G401 (cell line): ENCODE measurements at regions not wholly inside any gene's neighbourhood (a gene's known extent, or its start where the extent isn't known, plus 50 kb on each side); places are given as distances from the start of the nearest gene placed in this dataset.

ENCODE experiments used
- DNase-seq: peaks from one replicate; pipeline ENCODE4 v3.0.0-alpha.2; 2015; ENCODE audit warnings: low spot score
- in situ Hi-C: cut with HindIII; loops from 2 replicates; pipeline ENCODE4 v1.10.0; 2016; ENCODE audit warnings: low sequenced_read_pairs, mixed read lengths

- DNase-seq, result no peak
- in situ Hi-C loops, result no loop called here
These were observed 391.9 kb upstream of the RAB6C start for GRCh38 chr2:129587426-129588064.

DNA sequence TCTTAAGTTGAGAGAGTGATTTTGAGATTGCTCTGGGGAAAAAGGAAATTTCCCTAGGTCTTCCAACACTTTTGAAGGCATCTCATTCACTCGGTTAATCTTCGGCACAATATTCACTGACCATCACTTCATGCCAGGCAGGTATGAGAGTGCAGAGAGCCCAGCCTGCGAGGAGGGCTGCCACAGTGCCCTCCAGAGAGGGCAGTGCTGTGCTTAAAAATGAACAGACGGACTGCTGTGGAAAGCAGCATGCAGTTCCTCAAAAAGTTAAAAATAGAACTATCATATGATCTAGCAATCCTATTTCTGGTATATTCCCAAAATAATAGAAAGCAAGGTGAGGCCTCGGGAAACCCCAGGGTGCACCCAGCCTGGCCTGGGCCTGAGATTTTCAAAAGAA, 374.9 kb upstream of the RAB6C start:
- in situ Hi-C loops, result no loop called here
- no peak for DNase-seq

DNA sequence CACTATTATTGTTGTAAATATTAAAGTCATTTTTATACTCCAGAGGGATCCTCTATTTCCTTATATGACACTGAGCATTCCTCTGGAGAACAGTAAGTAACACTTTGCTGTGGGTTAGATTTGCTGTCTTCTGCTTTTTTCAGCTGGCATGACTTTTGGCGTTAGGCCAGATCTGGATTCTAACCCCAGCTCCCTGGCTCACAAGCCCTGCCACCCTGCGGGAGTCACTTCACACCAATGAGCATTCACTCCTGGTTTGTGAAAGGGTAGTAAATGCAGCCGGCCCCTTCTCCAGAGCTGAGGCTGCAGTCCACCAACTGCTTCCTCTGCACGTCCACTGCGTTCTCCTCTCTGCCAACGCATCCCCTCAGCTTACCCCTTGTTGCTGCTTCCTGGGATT, 373.8 kb upstream of the RAB6C start:
- in situ Hi-C loops, result no loop called here
- no peak for DNase-seq

DNA sequence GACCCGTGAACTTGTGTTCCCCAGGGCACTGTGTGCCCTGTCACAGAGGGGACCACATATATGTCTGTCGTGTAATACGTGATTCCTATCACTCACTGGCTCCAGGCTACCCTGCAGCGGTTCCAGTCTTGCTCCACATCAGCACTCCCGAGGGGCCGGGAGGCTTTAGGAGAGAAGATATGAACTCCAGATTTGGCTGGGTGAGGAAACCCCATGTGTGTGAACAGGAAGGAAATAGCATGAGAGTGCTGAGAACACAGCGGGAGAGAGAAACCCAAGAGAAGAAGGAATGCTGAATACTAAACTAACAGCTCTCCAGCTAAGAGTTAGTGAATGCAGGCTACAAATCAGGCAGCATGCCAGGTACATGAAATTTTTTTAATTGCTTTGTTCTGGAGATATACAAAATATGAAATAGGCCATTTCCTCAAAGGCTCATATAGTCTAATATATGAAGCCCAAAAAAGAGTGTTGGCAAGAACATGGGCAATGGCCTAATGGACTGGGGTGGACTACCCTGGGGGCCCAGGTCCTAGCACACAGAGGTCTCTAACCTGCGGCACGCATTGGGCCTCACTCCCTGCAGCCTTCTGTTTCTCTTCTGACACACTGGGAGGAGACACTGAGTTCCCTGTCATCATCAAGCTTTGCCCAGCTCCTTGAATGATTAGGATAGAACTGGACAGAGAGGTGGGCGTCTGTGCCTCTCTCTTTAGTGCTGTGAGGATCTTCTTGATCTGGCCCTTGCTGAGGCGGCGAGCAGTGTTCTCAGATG, 372.8 kb upstream of the RAB6C start:
- in situ Hi-C loops, result no loop called here
- DNase-seq, result no peak

- DNase-seq, result no peak
- in situ Hi-C loops, result no loop called here
These were observed 370.2 kb upstream of the RAB6C start for GRCh38 chr2:129609224-129609623.

- no peak for DNase-seq
- in situ Hi-C loops, result no loop called here
These were observed 368.7 kb upstream of the RAB6C start for GRCh38 chr2:129610766-129611165.

GRCh38 chr2:129611471-129611870, 368.0 kb upstream of the RAB6C start:
- in situ Hi-C loops, result no loop called here

GRCh38 chr2:129619471-129619870, 360.0 kb upstream of the RAB6C start:
- DNase-seq, result peak; percentile 17
- in situ Hi-C loops, result no loop called here

More at GRCh38 chr2:129611471-129611870, 368.0 kb upstream of the RAB6C start:
- DNase-seq, result no peak

- no peak for DNase-seq
- in situ Hi-C loops, result no loop called here
These were observed 359.1 kb upstream of the RAB6C start for GRCh38 chr2:129620411-129620810.

GRCh38 chr2:129623783-129624182, 355.7 kb upstream of the RAB6C start:
- in situ Hi-C loops, result no loop called here

GRCh38 chr2:129627437-129627836, 352.0 kb upstream of the RAB6C start:
- DNase-seq, result no peak
- in situ Hi-C loops, result no loop called here

More at GRCh38 chr2:129623783-129624182, 355.7 kb upstream of the RAB6C start:
- DNase-seq, result no peak

DNA sequence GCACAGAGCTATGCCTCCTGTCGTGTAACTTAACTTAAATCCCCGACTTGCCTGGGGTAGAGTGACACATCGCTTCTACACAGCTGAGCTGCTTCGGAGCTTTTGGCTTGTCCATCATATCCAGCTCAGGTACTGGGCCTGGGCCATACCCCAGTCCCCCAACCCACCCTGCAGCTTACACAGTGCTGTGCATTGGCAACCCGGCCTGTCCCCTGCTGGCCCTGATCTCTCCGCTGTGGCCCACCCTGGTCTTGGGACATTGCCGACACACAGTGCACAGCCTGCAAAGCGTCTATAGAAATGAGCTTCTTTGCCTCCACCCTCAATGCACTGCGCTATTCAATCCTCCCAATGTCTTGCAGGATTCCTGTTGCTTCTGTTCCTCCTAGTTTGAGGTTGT, 342.8 kb upstream of the RAB6C start:
- in situ Hi-C loops, result no loop called here
- DNase-seq, result no peak

DNA sequence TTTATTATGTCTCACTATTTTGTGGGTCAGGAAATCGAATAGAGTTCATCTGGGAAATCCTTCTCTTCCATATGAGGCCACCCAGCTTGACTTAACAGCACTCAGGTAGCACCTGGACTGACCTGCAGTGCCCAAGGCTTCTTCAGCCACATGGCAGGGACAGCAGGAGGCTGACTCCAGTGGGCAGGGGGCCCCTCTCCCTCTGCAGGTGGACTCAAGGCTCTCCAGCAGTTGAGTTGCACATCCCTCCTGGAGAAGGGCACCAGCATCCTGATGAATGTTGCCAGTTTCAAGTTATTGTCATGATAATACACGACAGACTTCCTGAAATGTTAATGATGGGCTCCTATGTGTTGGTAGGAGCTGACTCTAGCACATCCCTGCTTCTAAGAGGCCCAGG, 338.1 kb upstream of the RAB6C start:
- in situ Hi-C loops, result no loop called here
- no peak for DNase-seq

GRCh38 chr2:129642526-129643043, 336.9 kb upstream of the RAB6C start:
- DNase-seq, result no peak
- in situ Hi-C loops, result no loop called here

- in situ Hi-C loops, result no loop called here
- DNase-seq, result no peak
These were observed 334.1 kb upstream of the RAB6C start for GRCh38 chr2:129645335-129645734.

- in situ Hi-C loops, result no loop called here
- DNase-seq, result no peak
These were observed 333.4 kb upstream of the RAB6C start for GRCh38 chr2:129646107-129646506.

DNA sequence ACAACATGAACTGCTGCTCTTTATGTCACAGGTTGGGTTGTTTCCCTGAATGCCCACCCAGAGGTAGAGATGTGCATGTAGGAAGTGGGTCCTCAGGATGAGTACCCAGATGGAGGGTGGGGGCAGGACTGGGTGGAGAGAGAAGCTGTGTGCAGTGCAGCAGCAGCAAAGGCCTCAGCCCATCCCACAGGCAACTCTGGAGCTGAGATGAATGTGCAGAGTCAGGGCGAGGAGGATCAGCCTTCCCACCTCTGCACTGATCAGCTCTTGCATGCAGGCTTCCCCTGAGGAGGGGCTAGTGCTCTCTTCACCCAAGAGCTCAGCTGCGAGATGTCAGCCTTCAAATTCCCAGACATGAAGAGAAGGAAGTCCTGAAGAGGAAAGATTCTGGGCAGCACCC, 326.2 kb upstream of the RAB6C start:
- in situ Hi-C loops, result no loop called here

DNA sequence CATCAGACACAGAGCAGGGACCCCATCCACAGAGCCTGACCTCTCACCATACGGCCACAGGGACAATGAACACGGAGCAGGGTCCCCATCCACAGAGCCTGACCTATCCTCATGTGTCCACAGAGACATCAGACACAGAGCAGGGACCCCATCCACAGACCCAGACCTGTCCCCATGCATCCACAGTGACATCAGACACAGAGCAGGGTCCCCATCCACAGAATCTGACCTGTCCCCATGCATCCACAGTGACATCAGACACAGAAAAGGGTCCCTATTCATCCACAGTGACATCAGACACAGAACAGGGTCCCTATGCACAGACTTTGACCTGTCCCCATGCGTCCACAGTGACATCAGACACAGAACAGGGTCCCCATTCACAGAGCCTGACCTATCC, 325.1 kb upstream of the RAB6C start:
- no peak for DNase-seq
- in situ Hi-C loops, result no loop called here

More for the DNA sequence above, 326.2 kb upstream of the RAB6C start:
- no peak for DNase-seq

DNA sequence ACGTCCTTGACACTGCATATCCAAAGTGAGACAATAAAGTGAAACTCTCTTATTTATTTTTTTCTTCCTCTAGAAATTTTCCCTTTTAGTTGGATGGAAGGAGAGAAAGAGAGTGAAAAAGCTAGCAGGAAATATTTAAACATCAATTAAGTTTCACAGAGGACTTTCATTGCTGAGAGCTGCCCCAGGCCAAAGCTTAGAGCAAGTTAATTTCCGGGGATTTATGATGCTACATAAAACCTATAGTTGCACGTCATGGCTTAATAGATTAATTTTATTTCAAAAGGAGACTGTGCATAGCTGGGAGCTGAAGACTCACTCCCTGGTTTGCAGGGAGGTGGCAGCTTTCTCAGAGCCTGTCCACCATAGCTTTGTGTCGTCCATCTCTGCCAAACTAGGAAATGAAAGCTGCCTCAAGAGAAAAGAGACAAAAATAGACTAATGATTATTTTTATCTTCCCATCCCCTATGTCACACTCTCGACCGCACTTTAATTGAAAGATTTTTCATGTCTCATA, 323.3 kb upstream of the RAB6C start:
- in situ Hi-C loops, result no loop called here
- no peak for DNase-seq

DNA sequence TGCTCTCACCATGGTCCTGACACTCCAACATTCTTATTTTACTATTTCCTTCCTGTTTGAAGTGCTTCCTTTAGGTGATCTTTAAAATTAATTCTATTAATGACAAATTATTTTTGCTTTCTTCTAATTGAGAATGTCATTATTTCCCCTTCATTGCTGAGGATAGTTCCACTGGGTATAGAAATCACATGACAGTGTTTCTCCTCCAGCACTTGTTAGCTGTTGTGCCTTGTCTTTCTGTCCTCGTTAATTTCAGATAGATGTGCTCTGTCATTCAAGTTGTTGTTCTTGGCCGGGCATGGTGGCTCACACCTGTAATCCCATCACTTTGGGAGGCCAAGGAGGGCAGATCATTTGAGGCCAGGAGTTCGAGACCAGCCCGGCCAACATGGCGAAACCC, 321.0 kb upstream of the RAB6C start:
- no peak for DNase-seq
- in situ Hi-C loops, result no loop called here
